ENCODE measurements at regions not wholly inside any gene's neighbourhood (a gene's known extent, or its start where the extent isn't known, plus 50 kb on each side); places are given as distances from the start of the nearest gene placed in this dataset.

DNA sequence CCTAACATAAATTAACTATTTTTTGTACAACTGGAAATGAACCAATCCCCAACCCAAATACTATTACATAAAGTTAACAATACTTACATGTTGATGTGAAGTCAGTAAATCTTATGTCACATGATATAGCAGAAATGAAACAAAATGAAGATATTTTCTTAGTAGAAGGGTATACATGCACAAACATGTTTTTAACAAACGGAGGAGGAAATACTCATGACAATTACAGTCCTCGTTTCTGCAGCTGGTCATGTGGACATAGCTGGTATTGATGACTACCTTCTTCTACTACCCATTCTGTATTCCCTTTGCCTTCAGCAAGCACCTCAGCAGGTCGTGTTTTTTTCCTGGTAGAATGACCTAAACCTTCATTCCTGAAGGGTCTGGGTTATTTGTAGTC is 252.3 kb downstream of the HTR7 start:
- TF ChIP-seq CTCF (IDR thresholded peaks at IDR 0.05) (no peak), POLR2A (IDR thresholded peaks at IDR 0.05) (no peak)

Data from heart left ventricle (tissue), 13 donors.